IMR-90 (cell line): ENCODE measurements at regions not wholly inside any gene's neighbourhood (a gene's known extent, or its start where the extent isn't known, plus 50 kb on each side); places are given as distances from the start of the nearest gene placed in this dataset.
"Not testable (repeated sequence)": the region's sequence is repeated elsewhere in the genome, so short reads cannot be mapped to it uniquely, and the experiment has no call there.

Source experiments
- ATAC-seq: fragments of 200-7000 bp; cut with Tn5 transposase; 2 replicates; pipeline ENCODE4 v1.9.1; 2020; ENCODE audit warnings: low read depth, mild to moderate bottlenecking, moderate library complexity
- BruUV-seq: library from RNA; stranded (reverse); fragments of 400-500 nt; replicated peaks from 2 replicates; lab custom pipeline; 2021; lab: Mats Ljungman, UMichigan
- CTCF ChIA-PET: fragments of 300-600 bp; formaldehyde crosslinking; extraction: SDS; loops from one replicate; lab custom pipeline; 2021; ENCODE audit warnings: antibody characterized with exemption; lab: Yijun Ruan, JAX
- POLR2A ChIA-PET: fragments of 300-600 bp; sonication (Branson Sonifier 250); formaldehyde crosslinking; loops from one replicate; lab custom pipeline; 2022; ENCODE audit warnings: antibody characterized with exemption; ENCODE audit not compliant: unreplicated experiment; lab: Charles Lee
- DNase-seq: peaks from one replicate; pipeline ENCODE4 v3.0.0; 2013
- H2AFZ ChIP-seq: replicated peaks from 2 replicates; pipeline ENCODE3; 2013; ENCODE audit warnings: low read length, mild to moderate bottlenecking; ENCODE audit not compliant: poor library complexity
- H2AK5ac ChIP-seq: 2 replicates; pipeline ENCODE4 v1.6.1; 2013; ENCODE audit warnings: low read depth, low read length, inconsistent platforms
- H2AK9ac ChIP-seq: replicated peaks from 2 replicates; pipeline ENCODE3; 2013; ENCODE audit warnings: mild to moderate bottlenecking, low read depth, low read length, moderate library complexity; ENCODE audit not compliant: poor library complexity
- H2BK120ac ChIP-seq: 2 replicates; pipeline ENCODE4 v1.6.1; 2013; ENCODE audit warnings: low read depth, low read length, inconsistent platforms
- H2BK15ac ChIP-seq: 3 replicates; pipeline ENCODE4 v1.6.1; 2013; ENCODE audit warnings: low read depth, low read length, inconsistent platforms
- H2BK20ac ChIP-seq: 2 replicates; pipeline ENCODE4 v1.6.1; 2013; ENCODE audit warnings: low read depth, mild to moderate bottlenecking, inconsistent platforms, low read length, moderate library complexity
- H2BK5ac ChIP-seq: 2 replicates; pipeline ENCODE4 v1.6.1; 2013; ENCODE audit warnings: mild to moderate bottlenecking, low read depth, low read length, inconsistent platforms; ENCODE audit not compliant: poor library complexity, severe bottlenecking
- H3K14ac ChIP-seq: replicated peaks from 2 replicates; pipeline ENCODE4 v1.6.1; 2013; ENCODE audit warnings: low read depth, low read length, inconsistent platforms
- H3K18ac ChIP-seq: 2 replicates; pipeline ENCODE4 v1.6.1; 2013; ENCODE audit warnings: low read depth, low read length, control low read depth
- H3K23ac ChIP-seq: 2 replicates; pipeline ENCODE4 v1.6.1; 2013; ENCODE audit warnings: low read depth, low read length, inconsistent platforms
- H3K27ac ChIP-seq: 2 replicates; pipeline ENCODE4 v1.5.1; 2013; ENCODE audit warnings: mild to moderate bottlenecking, control low read depth, low read length; ENCODE audit not compliant: insufficient read depth
- H3K27me3 ChIP-seq: 2 replicates; pipeline ENCODE4 v1.6.1; 2013; ENCODE audit warnings: low read length; ENCODE audit not compliant: control insufficient read depth, insufficient read depth
- H3K36me3 ChIP-seq: 2 replicates; pipeline ENCODE4 v1.6.1; 2013; ENCODE audit warnings: low read length, mixed read lengths; ENCODE audit not compliant: control insufficient read depth, insufficient read depth
- H3K4ac ChIP-seq: 2 replicates; pipeline ENCODE4 v1.6.1; 2013; ENCODE audit warnings: low read depth, low read length, inconsistent platforms
- H3K4me1 ChIP-seq: 2 replicates; pipeline ENCODE4 v1.6.1; 2013; ENCODE audit warnings: low read length, mixed read lengths; ENCODE audit not compliant: control insufficient read depth, insufficient read depth
- H3K4me2 ChIP-seq: 2 replicates; pipeline ENCODE4 v1.6.1; 2013; ENCODE audit warnings: low read depth, mild to moderate bottlenecking, control low read depth, low read length, moderate library complexity
- H3K4me3 ChIP-seq: 2 replicates; pipeline ENCODE4 v1.5.1; 2013; ENCODE audit warnings: low read depth, mild to moderate bottlenecking, control low read depth, low read length, moderate library complexity; ENCODE audit not compliant: insufficient read depth
- H3K56ac ChIP-seq: 2 replicates; pipeline ENCODE4 v1.6.1; 2013; ENCODE audit warnings: low read length, inconsistent platforms; ENCODE audit not compliant: insufficient read depth; ENCODE audit errors: extremely low read depth
- H3K79me1 ChIP-seq, 2 experiments: 2 replicates each; pipeline ENCODE4 v1.6.1; 2013; ENCODE audit warnings: low read length in 2 of 2, inconsistent platforms in 1 of 2, low read depth in 1 of 2
- H3K9ac ChIP-seq: 2 replicates; pipeline ENCODE4 v1.6.1; 2013; ENCODE audit warnings: low read depth, low read length, control low read depth
- H3K9me1 ChIP-seq: 2 replicates; pipeline ENCODE4 v1.6.1; 2013; ENCODE audit warnings: low read length, inconsistent platforms; ENCODE audit not compliant: insufficient read depth
- H3K9me3 ChIP-seq: 2 replicates; pipeline ENCODE4 v1.6.1; 2013; ENCODE audit warnings: low read length; ENCODE audit not compliant: control insufficient read depth, insufficient read depth
- H4K20me1 ChIP-seq: 2 replicates; pipeline ENCODE4 v1.6.1; 2013; ENCODE audit warnings: low read length, inconsistent platforms; ENCODE audit not compliant: insufficient read depth
- H4K5ac ChIP-seq: 2 replicates; pipeline ENCODE4 v1.6.1; 2013; ENCODE audit warnings: mild to moderate bottlenecking, low read depth, low read length, control low read depth
- H4K8ac ChIP-seq, 2 experiments: 2 replicates each; pipeline ENCODE4 v1.6.1; 2013; ENCODE audit warnings: low read depth in 2 of 2, low read length in 2 of 2, control low read depth in 1 of 2, inconsistent platforms in 1 of 2
- H4K91ac ChIP-seq: 2 replicates; pipeline ENCODE4 v1.6.1; 2013; ENCODE audit warnings: low read depth, low read length, inconsistent platforms; ENCODE audit not compliant: insufficient read depth
- WGBS, 2 experiments: methylation state at CpG; one replicate each; pipeline versions ENCODE4 v1.1.5 to v1.1.7; 2013; ENCODE audit warnings: missing lambda C conversion rate in 2 of 2; ENCODE audit not compliant: insufficient read length in 1 of 2; ENCODE audit errors: extremely low coverage in 2 of 2; 5-methylcytosine and 5-hydroxymethylcytosine counted together
- dilution Hi-C: fragments of 300-500 bp; cut with HindIII; formaldehyde crosslinking; loops from one replicate; pipeline ENCODE4 v1.14.3; 2018; ENCODE audit warnings: low sequenced_read_pairs; ENCODE audit not compliant: unreplicated experiment
- in situ Hi-C: fragments of 300-500 bp; cut with MboI; formaldehyde crosslinking; loops from 3 replicates; pipeline ENCODE4 v1.14.3; 2019; ENCODE audit warnings: low sequenced_read_pairs, inconsistent platforms, mixed read lengths
- intact Hi-C: fragments of 100-400 bp; cut with micrococcal nuclease; formaldehyde crosslinking; loops from 2 replicates; pipeline ENCODE4 v1.10.0; 2022

DNA sequence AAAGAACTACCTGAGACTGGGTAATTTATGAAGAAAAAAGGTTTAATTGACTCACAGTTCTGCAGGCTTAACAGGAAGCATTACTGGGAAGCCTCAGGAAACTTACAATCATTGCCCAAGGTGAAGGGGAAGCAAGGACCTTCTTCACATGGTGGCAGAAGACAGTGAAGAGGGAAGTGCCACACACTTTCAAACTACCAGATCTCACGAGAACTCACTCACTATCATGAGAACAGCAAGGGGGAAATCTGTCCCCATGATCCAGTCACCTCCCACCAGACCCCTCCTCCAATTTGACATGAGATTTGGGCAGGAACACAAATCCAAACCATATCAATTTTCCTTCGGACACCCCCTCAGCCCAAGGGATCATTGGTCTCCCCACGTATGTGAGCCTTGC is 55.1 kb upstream of the CYRIA start:
- H3K9me1 ChIP-seq, H4K91ac ChIP-seq, in situ Hi-C loops, H3K56ac ChIP-seq, ATAC-seq, H3K4me2 ChIP-seq, H3K36me3 ChIP-seq, H3K18ac ChIP-seq, H3K9ac ChIP-seq, dilution Hi-C loops, DNase-seq, H4K20me1 ChIP-seq, H3K27me3 ChIP-seq, H3K4ac ChIP-seq, POLR2A ChIA-PET, H3K27ac ChIP-seq, H3K4me3 ChIP-seq, H2BK20ac ChIP-seq, H3K14ac ChIP-seq, H2AFZ ChIP-seq, H4K5ac ChIP-seq, H3K79me1 ChIP-seq, H2BK5ac ChIP-seq, H2AK9ac ChIP-seq, H2BK120ac ChIP-seq, H3K4me1 ChIP-seq, H4K8ac ChIP-seq, H3K23ac ChIP-seq, BruUV-seq, H3K9me3 ChIP-seq, intact Hi-C loops, H2AK5ac ChIP-seq, H2BK15ac ChIP-seq, CTCF ChIA-PET: not testable (repeated sequence)
- no CpG with 5 or more reads among the region's 3 CpGs for WGBS, 2 experiments
